SK-N-SH (cell line): ENCODE measurements at regions not wholly inside any gene's neighbourhood (a gene's known extent, or its start where the extent isn't known, plus 50 kb on each side); places are given as distances from the start of the nearest gene placed in this dataset.

ENCODE experiments used
- CTCF ChIP-seq: fragments of 200-600 bp; sonication (generic); IDR thresholded peaks from 2 replicates; pipeline ENCODE4 v1.6.1; 2017; ENCODE audit warnings: antibody characterized with exemption, mild to moderate bottlenecking, moderate library complexity
- RAD21 ChIP-seq: IDR thresholded peaks from 2 replicates; pipeline ENCODE4 v1.6.1; 2012; ENCODE audit warnings: mild to moderate bottlenecking, low read length
- SMC3 ChIP-seq: IDR thresholded peaks from 2 replicates; pipeline ENCODE4 v1.6.1; 2012; ENCODE audit warnings: low read depth, low read length, improper control_type of control experiment
- YY1 ChIP-seq: IDR thresholded peaks from 2 replicates; pipeline ENCODE4 v1.4.0; 2012; ENCODE audit warnings: low read depth, mild to moderate bottlenecking

- TF ChIP-seq CTCF (no peak), SMC3 (no peak), YY1 (no peak), RAD21 (no peak)
Observed at GRCh38 chr3:19002606-19003005, 145.7 kb upstream of the KCNH8 start.
